ENCODE measurements at regions not wholly inside any gene's neighbourhood (a gene's known extent, or its start where the extent isn't known, plus 50 kb on each side); places are given as distances from the start of the nearest gene placed in this dataset.
"Not testable (repeated sequence)": the region's sequence is repeated elsewhere in the genome, so short reads cannot be mapped to it uniquely, and the experiment has no call there.

GRCh38 chr15:35191783-35192182 is 106.7 kb upstream of the NANOGP8 start:
- H3K9me3 ChIP-seq (ENCODE audit: control insufficient read depth, insufficient read depth, low read depth, low read length) = peaks cover 35% of the 10 kb centered on the region
- peaks cover 8% of the 10 kb centered on the region; the same call in 1 of the 2 replicates for H3K4me1 ChIP-seq (ENCODE audit: control insufficient read depth, insufficient read depth, low read length)
- H3K4me3 ChIP-seq (ENCODE audit: low read depth, low read length) = no peak overlapping the region
- H3K9ac ChIP-seq (ENCODE audit: low read length) = no peak overlapping the region
- H3K27ac ChIP-seq (ENCODE audit: low read depth, low read length) = no peak overlapping the region
- H3K27me3 ChIP-seq (ENCODE audit: control insufficient read depth, insufficient read depth, low read length) = no peaks in the 10 kb centered on the region
- H3K36me3 ChIP-seq (ENCODE audit: control insufficient read depth, insufficient read depth, low read length) = 0 out of 2 replicates have a peak, but pooled peaks cover 2% of the 10 kb centered on the region

GRCh38 chr15:35186346-35186745 is 101.3 kb upstream of the NANOGP8 start:
- no peaks in the 10 kb centered on the region; the same call in 1 of the 2 replicates for H3K27me3 ChIP-seq (ENCODE audit: control insufficient read depth, insufficient read depth, low read length)
- peaks cover 44% of the 10 kb centered on the region for H3K4me1 ChIP-seq (ENCODE audit: control insufficient read depth, insufficient read depth, low read length)
- H3K4me3 ChIP-seq (ENCODE audit: low read depth, low read length) = no peak overlapping the region
- no peaks in the 10 kb centered on the region for H3K36me3 ChIP-seq (ENCODE audit: control insufficient read depth, insufficient read depth, low read length)
- H3K9ac ChIP-seq (ENCODE audit: low read length) = no peak overlapping the region
- no peak overlapping the region for H3K27ac ChIP-seq (ENCODE audit: low read depth, low read length)
- peaks cover 20% of the 10 kb centered on the region for H3K9me3 ChIP-seq (ENCODE audit: control insufficient read depth, insufficient read depth, low read depth, low read length)

- H3K27ac ChIP-seq (ENCODE audit: low read depth, low read length) = no peak overlapping the region
- no peak overlapping the region for H3K9ac ChIP-seq (ENCODE audit: low read length)
- peaks cover 8% of the 10 kb centered on the region for H3K9me3 ChIP-seq (ENCODE audit: control insufficient read depth, insufficient read depth, low read depth, low read length)
- H3K27me3 ChIP-seq (ENCODE audit: control insufficient read depth, insufficient read depth, low read length) = no peaks in the 10 kb centered on the region; the same call in 1 of the 2 replicates
- no peak overlapping the region for H3K4me3 ChIP-seq (ENCODE audit: low read depth, low read length)
- no peaks in the 10 kb centered on the region for H3K36me3 ChIP-seq (ENCODE audit: control insufficient read depth, insufficient read depth, low read length)
- H3K4me1 ChIP-seq (ENCODE audit: control insufficient read depth, insufficient read depth, low read length) = peaks cover 50% of the 10 kb centered on the region
These were observed 99.6 kb upstream of the NANOGP8 start for GRCh38 chr15:35184646-35185045.

- H3K27me3 ChIP-seq (ENCODE audit: control insufficient read depth, insufficient read depth, low read length) = no peaks in the 10 kb centered on the region; the same call in 1 of the 2 replicates
- H3K36me3 ChIP-seq (ENCODE audit: control insufficient read depth, insufficient read depth, low read length) = no peaks in the 10 kb centered on the region
- H3K4me3 ChIP-seq (ENCODE audit: low read depth, low read length) = peak overlapping the region; percentile 24; the same call in 1 of the 2 replicates
- H3K27ac ChIP-seq (ENCODE audit: low read depth, low read length) = no peak overlapping the region; the same call in 1 of the 2 replicates
- peaks cover under 1% of the 10 kb centered on the region; the same call in 1 of the 2 replicates for H3K9me3 ChIP-seq (ENCODE audit: control insufficient read depth, insufficient read depth, low read depth, low read length)
- H3K4me1 ChIP-seq (ENCODE audit: control insufficient read depth, insufficient read depth, low read length) = peaks cover 50% of the 10 kb centered on the region
- H3K9ac ChIP-seq (ENCODE audit: low read length) = no peak overlapping the region
These were observed 97.9 kb upstream of the NANOGP8 start for GRCh38 chr15:35182841-35183479.

GRCh38 chr15:35181538-35181937 is 96.4 kb upstream of the NANOGP8 start:
- H3K27me3 ChIP-seq (ENCODE audit: control insufficient read depth, insufficient read depth, low read length) = no peaks in the 10 kb centered on the region; the same call in 1 of the 2 replicates
- H3K4me3 ChIP-seq (ENCODE audit: low read depth, low read length) = no peak overlapping the region
- H3K36me3 ChIP-seq (ENCODE audit: control insufficient read depth, insufficient read depth, low read length) = no peaks in the 10 kb centered on the region
- H3K27ac ChIP-seq (ENCODE audit: low read depth, low read length) = no peak overlapping the region
- peaks cover 46% of the 10 kb centered on the region for H3K4me1 ChIP-seq (ENCODE audit: control insufficient read depth, insufficient read depth, low read length)
- no peaks in the 10 kb centered on the region for H3K9me3 ChIP-seq (ENCODE audit: control insufficient read depth, insufficient read depth, low read depth, low read length)
- H3K9ac ChIP-seq (ENCODE audit: low read length) = no peak overlapping the region

- Histone ChIP-seq H3K27me3 (ENCODE audit: control insufficient read depth, insufficient read depth, low read length) (no peaks in the 10 kb centered on the region; the same call in 1 of the 2 replicates), H3K27ac (ENCODE audit: low read depth, low read length) (no peak overlapping the region), H3K4me3 (ENCODE audit: low read depth, low read length) (no peak overlapping the region), H3K9me3 (ENCODE audit: control insufficient read depth, insufficient read depth, low read depth, low read length) (no peaks in the 10 kb centered on the region), H3K4me1 (ENCODE audit: control insufficient read depth, insufficient read depth, low read length) (peaks cover 34% of the 10 kb centered on the region), H3K36me3 (ENCODE audit: control insufficient read depth, insufficient read depth, low read length) (no peaks in the 10 kb centered on the region), H3K9ac (ENCODE audit: low read length) (no peak overlapping the region)
These were observed 94.6 kb upstream of the NANOGP8 start for GRCh38 chr15:35179739-35180138.

- not testable (repeated sequence) for H3K27ac ChIP-seq (ENCODE audit: low read depth, low read length); H3K9ac ChIP-seq (ENCODE audit: low read length); H3K9me3 ChIP-seq (ENCODE audit: control insufficient read depth, insufficient read depth, low read depth, low read length); H3K36me3 ChIP-seq (ENCODE audit: control insufficient read depth, insufficient read depth, low read length); H3K27me3 ChIP-seq (ENCODE audit: control insufficient read depth, insufficient read depth, low read length); H3K4me3 ChIP-seq (ENCODE audit: low read depth, low read length)
- H3K4me1 ChIP-seq (ENCODE audit: control insufficient read depth, insufficient read depth, low read length) = peaks cover 18% of the 10 kb centered on the region
These were observed 93.1 kb upstream of the NANOGP8 start for GRCh38 chr15:35178186-35178585.

- no peaks in the 10 kb centered on the region for H3K27me3 ChIP-seq (ENCODE audit: control insufficient read depth, insufficient read depth, low read length)
- no peaks in the 10 kb centered on the region for H3K36me3 ChIP-seq (ENCODE audit: control insufficient read depth, insufficient read depth, low read length)
- H3K9ac ChIP-seq (ENCODE audit: low read length) = no peak overlapping the region
- no peak overlapping the region for H3K4me3 ChIP-seq (ENCODE audit: low read depth, low read length)
- H3K27ac ChIP-seq (ENCODE audit: low read depth, low read length) = no peak overlapping the region
- H3K4me1 ChIP-seq (ENCODE audit: control insufficient read depth, insufficient read depth, low read length) = no peaks in the 10 kb centered on the region
- H3K9me3 ChIP-seq (ENCODE audit: control insufficient read depth, insufficient read depth, low read depth, low read length) = no peaks in the 10 kb centered on the region
These were observed 89.9 kb upstream of the NANOGP8 start for GRCh38 chr15:35174948-35175347.

GRCh38 chr15:35173444-35174118 is 88.5 kb upstream of the NANOGP8 start:
- Histone ChIP-seq H3K9me3 (ENCODE audit: control insufficient read depth, insufficient read depth, low read depth, low read length) (no peaks in the 10 kb centered on the region), H3K9ac (ENCODE audit: low read length) (no peak overlapping the region)

GRCh38 chr15:35170207-35170606 is 85.1 kb upstream of the NANOGP8 start:
- Histone ChIP-seq H3K36me3 (ENCODE audit: control insufficient read depth, insufficient read depth, low read length) (no peaks in the 10 kb centered on the region), H3K9me3 (ENCODE audit: control insufficient read depth, insufficient read depth, low read depth, low read length) (no peaks in the 10 kb centered on the region), H3K27me3 (ENCODE audit: control insufficient read depth, insufficient read depth, low read length) (no peaks in the 10 kb centered on the region), H3K9ac (ENCODE audit: low read length) (no peak overlapping the region), H3K4me1 (ENCODE audit: control insufficient read depth, insufficient read depth, low read length) (0 out of 2 replicates have a peak, but pooled peaks cover 5% of the 10 kb centered on the region), H3K4me3 (ENCODE audit: low read depth, low read length) (no peak overlapping the region), H3K27ac (ENCODE audit: low read depth, low read length) (no peak overlapping the region)

More at GRCh38 chr15:35173444-35174118, 88.5 kb upstream of the NANOGP8 start:
- Histone ChIP-seq H3K4me1 (ENCODE audit: control insufficient read depth, insufficient read depth, low read length) (no peaks in the 10 kb centered on the region), H3K4me3 (ENCODE audit: low read depth, low read length) (no peak overlapping the region), H3K27me3 (ENCODE audit: control insufficient read depth, insufficient read depth, low read length) (no peaks in the 10 kb centered on the region), H3K27ac (ENCODE audit: low read depth, low read length) (no peak overlapping the region), H3K36me3 (ENCODE audit: control insufficient read depth, insufficient read depth, low read length) (no peaks in the 10 kb centered on the region)

GRCh38 chr15:35168464-35168863 is 83.4 kb upstream of the NANOGP8 start:
- Histone ChIP-seq H3K9me3 (ENCODE audit: control insufficient read depth, insufficient read depth, low read depth, low read length) (no peaks in the 10 kb centered on the region), H3K9ac (ENCODE audit: low read length) (no peak overlapping the region), H3K4me1 (ENCODE audit: control insufficient read depth, insufficient read depth, low read length) (0 out of 2 replicates have a peak, but pooled peaks cover 5% of the 10 kb centered on the region), H3K27me3 (ENCODE audit: control insufficient read depth, insufficient read depth, low read length) (no peaks in the 10 kb centered on the region), H3K4me3 (ENCODE audit: low read depth, low read length) (no peak overlapping the region), H3K27ac (ENCODE audit: low read depth, low read length) (no peak overlapping the region), H3K36me3 (ENCODE audit: control insufficient read depth, insufficient read depth, low read length) (no peaks in the 10 kb centered on the region)
